ENCODE measurements at regions not wholly inside any gene's neighbourhood (a gene's known extent, or its start where the extent isn't known, plus 50 kb on each side); places are given as distances from the start of the nearest gene placed in this dataset.

DNA sequence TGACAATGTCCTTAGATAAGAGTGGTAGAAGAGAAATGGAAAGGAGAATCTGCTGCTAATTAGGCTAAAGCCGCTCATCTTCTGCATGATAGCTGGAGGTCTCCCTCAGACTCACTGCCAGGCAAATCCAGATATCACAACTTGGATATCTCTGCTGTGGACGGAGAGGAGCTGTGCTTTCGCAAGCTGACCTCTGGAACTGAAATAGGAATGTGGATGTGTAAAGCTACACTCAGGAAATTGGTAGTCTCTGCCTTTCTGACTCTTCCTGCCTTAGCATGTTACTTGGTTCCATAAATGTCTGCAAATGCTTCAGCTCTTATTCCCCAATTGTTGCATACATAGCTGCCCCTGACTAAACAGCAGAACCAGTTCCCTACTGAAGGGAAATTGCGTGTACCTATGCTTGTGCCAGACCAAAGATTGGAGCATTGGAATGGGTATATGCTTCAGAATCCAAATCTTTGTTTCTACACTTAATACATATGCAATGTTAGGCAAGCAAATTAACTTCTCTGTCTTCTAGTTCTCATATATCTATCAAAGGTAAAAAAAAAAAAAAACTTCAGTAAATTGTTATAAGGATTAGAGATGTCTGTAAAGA lies 74.7 kb upstream of the ROBO2 start:
- Histone ChIP-seq H2BK5ac (ENCODE audit: low read depth, low read length) (no peak overlapping the region), H2BK12ac (ENCODE audit: low read depth, low read length) (no peak overlapping the region), H3K23ac (ENCODE audit: insufficient read length) (no peak overlapping the region), H3K79me1 (ENCODE audit: low read depth, low read length) (no peaks in the 10 kb centered on the region), H3K9ac (replicated peaks in 1 of 4; ENCODE audit: extremely low read depth in 1 of 4, low read depth in 3 of 4, low read length in 3 of 4) (no peak overlapping the region), H3K4me2 (ENCODE audit: insufficient read depth in 1 of 2, low read depth in 2 of 2, low read length in 2 of 2) (no peak overlapping the region), H3K36me3 (ENCODE audit: control insufficient read depth in 2 of 4, insufficient read depth in 4 of 4, low read length in 3 of 4) (no peaks in the 10 kb centered on the region), H2AK5ac (ENCODE audit: low read depth, low read length) (no peak overlapping the region), H2BK120ac (replicated peaks; ENCODE audit: low read depth, low read length) (no peak overlapping the region), H2BK20ac (ENCODE audit: low read length) (no peak overlapping the region), H3K4me3 (ENCODE audit: extremely low read depth in 1 of 4, insufficient read depth in 2 of 4, low read depth in 3 of 4, low read length in 4 of 4) (no peak overlapping the region), H3K4ac (replicated peaks; ENCODE audit: insufficient read length, low read depth, low read length) (no peak overlapping the region), H3K4me1 (replicated peaks in 1 of 4; ENCODE audit: control insufficient read depth in 3 of 4, insufficient read depth in 4 of 4, low read length in 3 of 4) (no peaks in the 10 kb centered on the region), H4K91ac (replicated peaks; ENCODE audit: insufficient read length, low read length) (no peak overlapping the region), H2BK15ac (ENCODE audit: low read length) (0 out of 2 replicates have a peak overlapping the region, but pooled peaks have one; percentile 53), H3K56ac (replicated peaks; ENCODE audit: insufficient read length, low read depth, low read length) (no peak overlapping the region), H4K8ac (ENCODE audit: extremely low read depth, insufficient read depth, low read length) (no peak overlapping the region), H4K5ac (ENCODE audit: insufficient read length, low read depth, low read length) (no peak overlapping the region), H3K14ac (ENCODE audit: insufficient read length) (no peak overlapping the region), H2AFZ (ENCODE audit: low read length) (peak overlapping the region; percentile 31; the same call in 1 of the 2 replicates), H3K9me3 (ENCODE audit: insufficient read depth in 2 of 2, low read depth in 1 of 2, low read length in 1 of 2) (no peaks in the 10 kb centered on the region), H3K18ac (ENCODE audit: extremely low read depth, low read length) (no peak overlapping the region), H3K27ac (ENCODE audit: low read depth, low read length) (no peak overlapping the region), H4K20me1 (replicated peaks in 1 of 2; ENCODE audit: control insufficient read depth in 1 of 2, insufficient read depth in 2 of 2, low read length in 2 of 2) (no peaks in the 10 kb centered on the region), H3K23me2 (ENCODE audit: low read depth, low read length) (no peaks in the 10 kb centered on the region), H3K79me2 (ENCODE audit: control insufficient read depth in 1 of 2, insufficient read depth in 2 of 2, low read length in 2 of 2) (no peaks in the 10 kb centered on the region), H3K27me3 (replicated peaks in 1 of 4; ENCODE audit: control insufficient read depth in 3 of 4, extremely low read depth in 1 of 4, insufficient read depth in 3 of 4, low read length in 3 of 4) (no peaks in the 10 kb centered on the region)
- CTCF ChIA-PET (ENCODE audit: partially characterized antibody): interaction anchor here (1.0 kb wide), 2 partner anchors 14 to 26 kb away, joined by 3 to 4 read pairs; no protein-coding TSS in a partner anchor
- FAIRE-seq (no peak), DNase-seq (ENCODE audit: low read depth in 1 of 2, low spot score in 2 of 2) (no peak)
- POLR2A ChIA-PET (ENCODE audit: partially characterized antibody): no interaction called here
- 93% methylated on average over 4 of the region's 4 CpGs; no CpG with 5 or more reads in 1 of the 2 experiments for WGBS, 2 experiments (ENCODE audit: extremely low coverage in 1 of 2, insufficient coverage in 1 of 2, insufficient read length in 1 of 2, insufficient replicate concordance in 2 of 2, low coverage in 1 of 2, low lambda C conversion rate in 2 of 2, missing lambda C conversion rate in 1 of 2)
- no peak for TF ChIP-seq JUND (IDR thresholded peaks at IDR 0.05; ENCODE audit: low read length)
- TF ChIP-seq EZH2 (IDR thresholded peaks at IDR 0.05; ENCODE audit: low read depth, low read length, severe bottlenecking): no peak
- TF ChIP-seq POLR2A (IDR thresholded peaks at IDR 0.05; ENCODE audit: control extremely low read depth in 1 of 2, low read depth in 2 of 2, low read length in 2 of 2): no peak
- TF ChIP-seq SRF (IDR thresholded peaks at IDR 0.05; ENCODE audit: low read depth, low read length): no peak
- no peak for TF ChIP-seq TCF12 (IDR thresholded peaks at IDR 0.05; ENCODE audit: low read depth, low read length)
- TF ChIP-seq, protein P1, sequence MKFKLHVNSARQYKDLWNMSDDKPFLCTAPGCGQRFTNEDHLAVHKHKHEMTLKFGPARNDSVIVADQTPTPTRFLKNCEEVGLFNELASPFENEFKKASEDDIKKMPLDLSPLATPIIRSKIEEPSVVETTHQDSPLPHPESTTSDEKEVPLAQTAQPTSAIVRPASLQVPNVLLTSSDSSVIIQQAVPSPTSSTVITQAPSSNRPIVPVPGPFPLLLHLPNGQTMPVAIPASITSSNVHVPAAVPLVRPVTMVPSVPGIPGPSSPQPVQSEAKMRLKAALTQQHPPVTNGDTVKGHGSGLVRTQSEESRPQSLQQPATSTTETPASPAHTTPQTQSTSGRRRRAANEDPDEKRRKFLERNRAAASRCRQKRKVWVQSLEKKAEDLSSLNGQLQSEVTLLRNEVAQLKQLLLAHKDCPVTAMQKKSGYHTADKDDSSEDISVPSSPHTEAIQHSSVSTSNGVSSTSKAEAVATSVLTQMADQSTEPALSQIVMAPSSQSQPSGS (IDR thresholded peaks at IDR 0.05; ENCODE audit: low read length): no peak
- TF ChIP-seq YY1 (IDR thresholded peaks at IDR 0.05; ENCODE audit: low read depth, low read length): no peak
- no peak for TF ChIP-seq SIX5 (IDR thresholded peaks at IDR 0.05; ENCODE audit: low read depth, low read length)
- no peak for TF ChIP-seq ASH2L (IDR thresholded peaks at IDR 0.05; ENCODE audit: low read length)
- no peak for TF ChIP-seq NRF1 (IDR thresholded peaks at IDR 0.05; ENCODE audit: low read depth, low read length)
- TF ChIP-seq, protein P2, sequence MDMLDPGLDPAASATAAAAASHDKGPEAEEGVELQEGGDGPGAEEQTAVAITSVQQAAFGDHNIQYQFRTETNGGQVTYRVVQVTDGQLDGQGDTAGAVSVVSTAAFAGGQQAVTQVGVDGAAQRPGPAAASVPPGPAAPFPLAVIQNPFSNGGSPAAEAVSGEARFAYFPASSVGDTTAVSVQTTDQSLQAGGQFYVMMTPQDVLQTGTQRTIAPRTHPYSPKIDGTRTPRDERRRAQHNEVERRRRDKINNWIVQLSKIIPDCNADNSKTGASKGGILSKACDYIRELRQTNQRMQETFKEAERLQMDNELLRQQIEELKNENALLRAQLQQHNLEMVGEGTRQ (IDR thresholded peaks at IDR 0.05; ENCODE audit: low read length): no peak
- no peak for TF ChIP-seq BRCA1 (IDR thresholded peaks at IDR 0.05; ENCODE audit: low read depth, low read length)

Measured in H1 (cell line).